ENCODE measurements at regions not wholly inside any gene's neighbourhood (a gene's known extent, or its start where the extent isn't known, plus 50 kb on each side); places are given as distances from the start of the nearest gene placed in this dataset.

DNA sequence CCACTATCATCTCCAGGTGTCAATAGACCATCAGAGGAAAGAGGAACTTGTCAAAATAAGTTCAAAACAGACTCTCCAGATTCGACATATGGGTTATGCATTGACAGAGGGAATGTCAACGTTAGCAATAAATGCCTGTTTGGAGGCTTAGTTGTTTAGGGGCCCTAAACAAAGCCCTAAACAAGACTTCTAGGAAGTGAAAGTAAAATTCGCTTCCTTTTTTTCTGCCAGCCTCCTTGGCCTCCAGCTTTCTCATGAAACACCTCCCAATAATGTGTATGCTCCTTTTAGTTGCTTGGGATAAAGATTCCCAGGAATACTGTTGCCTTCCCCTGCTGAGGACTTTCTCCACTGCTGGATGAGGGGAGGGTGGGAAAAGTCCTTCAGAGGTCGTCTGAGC lies 70.9 kb upstream of the ARNT2 start:
- TF ChIP-seq, protein P1, sequence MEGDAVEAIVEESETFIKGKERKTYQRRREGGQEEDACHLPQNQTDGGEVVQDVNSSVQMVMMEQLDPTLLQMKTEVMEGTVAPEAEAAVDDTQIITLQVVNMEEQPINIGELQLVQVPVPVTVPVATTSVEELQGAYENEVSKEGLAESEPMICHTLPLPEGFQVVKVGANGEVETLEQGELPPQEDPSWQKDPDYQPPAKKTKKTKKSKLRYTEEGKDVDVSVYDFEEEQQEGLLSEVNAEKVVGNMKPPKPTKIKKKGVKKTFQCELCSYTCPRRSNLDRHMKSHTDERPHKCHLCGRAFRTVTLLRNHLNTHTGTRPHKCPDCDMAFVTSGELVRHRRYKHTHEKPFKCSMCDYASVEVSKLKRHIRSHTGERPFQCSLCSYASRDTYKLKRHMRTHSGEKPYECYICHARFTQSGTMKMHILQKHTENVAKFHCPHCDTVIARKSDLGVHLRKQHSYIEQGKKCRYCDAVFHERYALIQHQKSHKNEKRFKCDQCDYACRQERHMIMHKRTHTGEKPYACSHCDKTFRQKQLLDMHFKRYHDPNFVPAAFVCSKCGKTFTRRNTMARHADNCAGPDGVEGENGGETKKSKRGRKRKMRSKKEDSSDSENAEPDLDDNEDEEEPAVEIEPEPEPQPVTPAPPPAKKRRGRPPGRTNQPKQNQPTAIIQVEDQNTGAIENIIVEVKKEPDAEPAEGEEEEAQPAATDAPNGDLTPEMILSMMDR (IDR thresholded peaks at IDR 0.05) = no peak
- TF ChIP-seq POLR2A (IDR thresholded peaks at IDR 0.05) = no peak
- no peak for TF ChIP-seq EP300 (IDR thresholded peaks at IDR 0.05)
- H3K4me3 ChIP-seq = no peak overlapping the region
- no peak overlapping the region for H3K27ac ChIP-seq
- no peaks in the 10 kb centered on the region for H3K27me3 ChIP-seq
- no peaks in the 10 kb centered on the region for H3K36me3 ChIP-seq
- no peaks in the 10 kb centered on the region for H3K9me3 ChIP-seq
- WGBS, 3 donors = 83 to 85% (median 85%) methylated on average over 4 of the region's 4 CpGs
- intact Hi-C loops (cut with DNase I) = no loop called here
- H3K4me1 ChIP-seq (ENCODE audit: insufficient read depth) = no peaks in the 10 kb centered on the region
- DNase-seq = no peak

DNA sequence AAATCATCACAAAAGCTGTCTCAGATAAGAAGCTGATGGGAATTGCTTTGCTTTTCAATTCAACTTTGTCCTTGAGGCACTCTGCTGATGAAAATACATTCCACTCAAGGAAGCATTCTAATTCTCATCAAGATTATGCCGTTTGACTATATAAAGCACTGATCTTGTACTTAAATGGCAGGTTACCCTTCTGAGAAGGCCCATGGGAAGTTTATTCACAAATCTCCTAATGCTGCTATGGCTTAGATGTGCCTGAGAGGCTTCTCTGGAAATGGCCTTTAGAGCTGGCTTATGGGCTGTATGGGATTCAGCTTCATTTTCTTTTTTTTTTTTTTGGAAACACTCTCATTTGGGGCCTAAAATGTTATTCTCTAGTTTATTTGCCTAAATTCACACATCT lies 69.7 kb upstream of the ARNT2 start:
- Histone ChIP-seq H3K27me3 (no peaks in the 10 kb centered on the region), H3K4me1 (ENCODE audit: insufficient read depth) (no peaks in the 10 kb centered on the region), H3K27ac (no peak overlapping the region), H3K9me3 (no peaks in the 10 kb centered on the region), H3K36me3 (no peaks in the 10 kb centered on the region), H3K4me3 (no peak overlapping the region)
- WGBS, 3 donors = 6 to 20% (median 7%) methylated on average over 1 of the region's 1 CpG
- DNase-seq = no peak
- no peak for TF ChIP-seq EP300 (IDR thresholded peaks at IDR 0.05)
- TF ChIP-seq, protein P1 (IDR thresholded peaks at IDR 0.05) = no peak
- no peak for TF ChIP-seq POLR2A (IDR thresholded peaks at IDR 0.05)
- intact Hi-C loops (cut with DNase I) = no loop called here

DNA sequence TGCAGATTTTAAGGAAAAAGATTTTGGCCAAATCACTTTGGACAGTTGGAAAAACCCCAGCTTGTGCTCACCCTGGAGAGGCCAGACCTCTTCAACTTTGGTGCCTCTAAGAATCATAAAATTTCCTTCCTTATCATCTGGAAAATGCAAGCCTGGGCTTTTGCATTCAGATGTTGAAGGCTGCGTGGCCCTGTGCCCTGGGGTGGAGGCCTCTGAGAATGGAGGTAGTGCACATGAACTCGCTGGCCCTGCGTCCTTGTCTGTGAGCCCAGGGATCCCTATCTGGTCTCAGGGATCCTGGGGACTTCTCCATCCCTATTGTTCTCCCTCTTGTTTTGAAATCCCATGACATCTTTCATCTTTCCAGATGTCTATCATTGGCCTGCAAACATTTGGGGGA lies 64.6 kb upstream of the ARNT2 start:
- H3K27me3 ChIP-seq = no peaks in the 10 kb centered on the region
- no peaks in the 10 kb centered on the region for H3K9me3 ChIP-seq
- no peak for DNase-seq
- no peaks in the 10 kb centered on the region for H3K36me3 ChIP-seq
- WGBS, 3 donors = 85 to 96% (median 93%) methylated on average over 3 of the region's 3 CpGs
- TF ChIP-seq POLR2A (IDR thresholded peaks at IDR 0.05) = no peak
- TF ChIP-seq, protein P1 (IDR thresholded peaks at IDR 0.05) = no peak
- TF ChIP-seq EP300 (IDR thresholded peaks at IDR 0.05) = no peak
- intact Hi-C loops (cut with DNase I) = no loop called here
- no peak overlapping the region for H3K4me3 ChIP-seq
- peaks cover 11% of the 10 kb centered on the region for H3K4me1 ChIP-seq (ENCODE audit: insufficient read depth)
- H3K27ac ChIP-seq = no peak overlapping the region

- DNase-seq = no peak
- Histone ChIP-seq H3K27ac (no peak overlapping the region), H3K9me3 (no peaks in the 10 kb centered on the region), H3K36me3 (no peaks in the 10 kb centered on the region), H3K4me3 (no peak overlapping the region), H3K27me3 (no peaks in the 10 kb centered on the region), H3K4me1 (ENCODE audit: insufficient read depth) (peaks cover 11% of the 10 kb centered on the region)
- TF ChIP-seq, protein P1 (IDR thresholded peaks at IDR 0.05) = no peak
- TF ChIP-seq EP300 (IDR thresholded peaks at IDR 0.05) (no peak), POLR2A (IDR thresholded peaks at IDR 0.05) (no peak)
- intact Hi-C loops (cut with DNase I) = no loop called here
- WGBS, 3 donors = 90 to 97% (median 94%) methylated on average over 4 of the region's 4 CpGs
Observed at GRCh38 chr15:80342148-80342547, 62.0 kb upstream of the ARNT2 start.

Data from ovary (tissue), 7 donors.